ENCODE measurements at regions not wholly inside any gene's neighbourhood (a gene's known extent, or its start where the extent isn't known, plus 50 kb on each side); places are given as distances from the start of the nearest gene placed in this dataset.

- peaks cover 11% of the 10 kb centered on the region for H3K27me3 Mint-ChIP-seq (ENCODE audit: insufficient read depth, unreplicated experiment)
- no peak for DNase-seq (ENCODE audit: unreplicated experiment)
- H3K36me3 Mint-ChIP-seq (ENCODE audit: insufficient read depth, unreplicated experiment), result no peaks in the 10 kb centered on the region
- H3K27ac Mint-ChIP-seq (ENCODE audit: low read depth, unreplicated experiment), result no peak overlapping the region
- ChIA-PET CTCF (no interaction called here), POLR2A (no interaction called here)
- TF ChIP-seq, protein P1, sequence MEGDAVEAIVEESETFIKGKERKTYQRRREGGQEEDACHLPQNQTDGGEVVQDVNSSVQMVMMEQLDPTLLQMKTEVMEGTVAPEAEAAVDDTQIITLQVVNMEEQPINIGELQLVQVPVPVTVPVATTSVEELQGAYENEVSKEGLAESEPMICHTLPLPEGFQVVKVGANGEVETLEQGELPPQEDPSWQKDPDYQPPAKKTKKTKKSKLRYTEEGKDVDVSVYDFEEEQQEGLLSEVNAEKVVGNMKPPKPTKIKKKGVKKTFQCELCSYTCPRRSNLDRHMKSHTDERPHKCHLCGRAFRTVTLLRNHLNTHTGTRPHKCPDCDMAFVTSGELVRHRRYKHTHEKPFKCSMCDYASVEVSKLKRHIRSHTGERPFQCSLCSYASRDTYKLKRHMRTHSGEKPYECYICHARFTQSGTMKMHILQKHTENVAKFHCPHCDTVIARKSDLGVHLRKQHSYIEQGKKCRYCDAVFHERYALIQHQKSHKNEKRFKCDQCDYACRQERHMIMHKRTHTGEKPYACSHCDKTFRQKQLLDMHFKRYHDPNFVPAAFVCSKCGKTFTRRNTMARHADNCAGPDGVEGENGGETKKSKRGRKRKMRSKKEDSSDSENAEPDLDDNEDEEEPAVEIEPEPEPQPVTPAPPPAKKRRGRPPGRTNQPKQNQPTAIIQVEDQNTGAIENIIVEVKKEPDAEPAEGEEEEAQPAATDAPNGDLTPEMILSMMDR (IDR thresholded peaks at IDR 0.05; ENCODE audit: unreplicated experiment), result no peak
- no peaks in the 10 kb centered on the region for H3K9me3 Mint-ChIP-seq (ENCODE audit: unreplicated experiment)
- BruUV-seq (replicated peaks), result no TSS peak
- H3K4me3 Mint-ChIP-seq (ENCODE audit: unreplicated experiment), result no peak overlapping the region
- H3K4me1 Mint-ChIP-seq (ENCODE audit: insufficient read depth, unreplicated experiment), result peaks cover 7% of the 10 kb centered on the region
- intact Hi-C loops (cut with micrococcal nuclease), result no loop called here
These were observed 326.3 kb upstream of the ETAA1 start for GRCh38 chr2:67070826-67071225.

DNA sequence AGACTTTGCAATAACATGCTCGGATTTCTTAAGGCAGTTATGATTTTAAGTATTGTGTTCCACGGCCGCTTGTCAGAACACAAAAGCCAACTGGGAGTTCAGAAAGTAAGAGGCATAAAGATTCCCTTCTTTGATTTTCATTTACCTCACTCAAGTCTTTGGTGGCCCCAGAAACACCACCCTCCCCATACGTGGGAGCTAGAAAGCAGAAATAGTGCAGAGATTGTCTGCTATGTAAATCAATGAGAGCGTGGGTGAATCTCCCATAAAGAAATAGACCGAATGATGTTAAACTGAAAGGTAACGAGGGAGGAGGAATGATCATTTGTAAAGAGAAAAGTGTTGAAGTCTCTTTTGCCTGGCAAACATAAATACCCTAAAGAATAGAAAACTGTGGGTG lies 322.1 kb upstream of the ETAA1 start:
- Mint-ChIP-seq H3K9me3 (ENCODE audit: unreplicated experiment) (no peaks in the 10 kb centered on the region), H3K36me3 (ENCODE audit: insufficient read depth, unreplicated experiment) (no peaks in the 10 kb centered on the region), H3K27ac (ENCODE audit: low read depth, unreplicated experiment) (no peak overlapping the region), H3K4me3 (ENCODE audit: unreplicated experiment) (no peak overlapping the region), H3K27me3 (ENCODE audit: insufficient read depth, unreplicated experiment) (no peaks in the 10 kb centered on the region), H3K4me1 (ENCODE audit: insufficient read depth, unreplicated experiment) (no peaks in the 10 kb centered on the region)
- ChIA-PET CTCF (no interaction called here), POLR2A (interaction anchor here (0.6 kb wide), 1 partner anchor 486 kb away, joined by 3 read pairs; no protein-coding TSS in a partner anchor)
- TF ChIP-seq, protein P1 (IDR thresholded peaks at IDR 0.05; ENCODE audit: unreplicated experiment), result no peak
- BruUV-seq (replicated peaks), result no TSS peak
- intact Hi-C loops (cut with micrococcal nuclease), result no loop called here
- no peak for DNase-seq (ENCODE audit: unreplicated experiment)

DNA sequence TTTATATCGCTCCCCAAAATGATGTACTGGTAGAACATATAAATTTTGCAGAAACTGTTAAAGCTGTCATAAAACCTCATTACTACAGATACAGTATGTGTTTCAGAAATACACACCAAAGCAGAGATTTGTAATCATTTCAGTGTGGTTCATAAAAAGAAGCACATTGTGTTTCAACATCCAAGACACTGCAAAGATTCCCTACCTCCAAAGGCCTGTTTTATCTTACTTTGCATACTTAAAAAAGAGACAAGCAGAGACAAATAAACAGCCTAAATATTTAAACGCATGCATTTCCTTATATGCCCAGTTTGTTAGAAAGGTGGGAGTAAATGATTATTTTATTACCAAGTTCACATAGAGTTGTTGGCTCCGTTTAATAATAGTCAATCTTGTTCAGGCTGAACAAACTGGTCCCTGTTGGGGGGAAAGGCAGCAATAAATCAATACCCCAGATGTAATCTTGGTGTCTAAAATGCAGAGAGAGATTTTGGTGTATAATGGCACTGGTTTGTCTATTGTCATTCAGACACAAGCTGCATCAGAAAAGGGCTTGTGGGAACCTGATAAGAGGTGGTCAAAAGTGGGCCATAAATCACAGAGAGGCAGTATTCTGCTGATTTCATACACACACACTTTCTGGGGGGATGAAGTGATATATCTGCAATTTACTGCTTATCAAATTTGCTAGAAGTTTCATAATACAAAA lies 321.4 kb upstream of the ETAA1 start:
- H3K9me3 Mint-ChIP-seq (ENCODE audit: unreplicated experiment), result peaks cover 2% of the 10 kb centered on the region
- no peaks in the 10 kb centered on the region for H3K36me3 Mint-ChIP-seq (ENCODE audit: insufficient read depth, unreplicated experiment)
- H3K4me3 Mint-ChIP-seq (ENCODE audit: unreplicated experiment), result no peak overlapping the region
- no peaks in the 10 kb centered on the region for H3K27me3 Mint-ChIP-seq (ENCODE audit: insufficient read depth, unreplicated experiment)
- H3K27ac Mint-ChIP-seq (ENCODE audit: low read depth, unreplicated experiment), result no peak overlapping the region
- intact Hi-C loops (cut with micrococcal nuclease), result no loop called here
- CTCF ChIA-PET, result no interaction called here
- BruUV-seq (replicated peaks), result no TSS peak
- POLR2A ChIA-PET, result interaction anchor here (0.6 kb wide), 1 partner anchor 486 kb away, joined by 3 read pairs; no protein-coding TSS in a partner anchor
- H3K4me1 Mint-ChIP-seq (ENCODE audit: insufficient read depth, unreplicated experiment), result no peaks in the 10 kb centered on the region
- DNase-seq (ENCODE audit: unreplicated experiment), result no peak
- TF ChIP-seq, protein P1 (IDR thresholded peaks at IDR 0.05; ENCODE audit: unreplicated experiment), result no peak

GRCh38 chr2:67076239-67076624 lies 320.9 kb upstream of the ETAA1 start:
- TF ChIP-seq, protein P1 (IDR thresholded peaks at IDR 0.05; ENCODE audit: unreplicated experiment), result no peak
- H3K27ac Mint-ChIP-seq (ENCODE audit: low read depth, unreplicated experiment), result no peak overlapping the region
- no peaks in the 10 kb centered on the region for H3K4me1 Mint-ChIP-seq (ENCODE audit: insufficient read depth, unreplicated experiment)
- no peak overlapping the region for H3K4me3 Mint-ChIP-seq (ENCODE audit: unreplicated experiment)
- DNase-seq (ENCODE audit: unreplicated experiment), result no peak
- no peaks in the 10 kb centered on the region for H3K27me3 Mint-ChIP-seq (ENCODE audit: insufficient read depth, unreplicated experiment)
- BruUV-seq (replicated peaks), result no TSS peak
- intact Hi-C loops (cut with micrococcal nuclease), result no loop called here
- POLR2A ChIA-PET, result no interaction called here
- H3K9me3 Mint-ChIP-seq (ENCODE audit: unreplicated experiment), result peaks cover 7% of the 10 kb centered on the region
- H3K36me3 Mint-ChIP-seq (ENCODE audit: insufficient read depth, unreplicated experiment), result no peaks in the 10 kb centered on the region
- CTCF ChIA-PET, result no interaction called here

Measured in MCF 10A (cell line).